WTC11 (cell line): ENCODE measurements at regions not wholly inside any gene's neighbourhood (a gene's known extent, or its start where the extent isn't known, plus 50 kb on each side); places are given as distances from the start of the nearest gene placed in this dataset.

Experiments
- CBFB ChIP-seq: sonication (generic); formaldehyde crosslinking; IDR thresholded peaks from 2 replicates; pipeline ENCODE4 v1.8.1; 2022; ENCODE audit warnings: mild to moderate bottlenecking, low read depth, missing genetic modification reagents
- ESRRA ChIP-seq: sonication (generic); formaldehyde crosslinking; IDR thresholded peaks from 2 replicates; pipeline ENCODE4 v1.8.1; 2022; ENCODE audit warnings: mild to moderate bottlenecking, missing genetic modification reagents, borderline replicate concordance
- FOXK1 ChIP-seq: sonication (generic); formaldehyde crosslinking; IDR thresholded peaks from 2 replicates; pipeline ENCODE4 v1.8.0; 2022; ENCODE audit warnings: mild to moderate bottlenecking, moderate library complexity, missing genetic modification reagents
- MXD4 ChIP-seq: fragments of 250-450 bp; sonication (Bioruptor Pico); IDR thresholded peaks from 2 replicates; pipeline ENCODE4 v1.8.0; 2021; ENCODE audit warnings: mild to moderate bottlenecking, moderate library complexity, borderline replicate concordance
- TEAD4 ChIP-seq: sonication (generic); formaldehyde crosslinking; IDR thresholded peaks from 2 replicates; pipeline ENCODE4 v1.8.0; 2022; ENCODE audit warnings: mild to moderate bottlenecking, missing genetic modification reagents
- ZNF121 ChIP-seq: sonication (generic); formaldehyde crosslinking; IDR thresholded peaks from 2 replicates; pipeline ENCODE4 v1.8.0; 2023; ENCODE audit warnings: missing genetic modification reagents
- ZNF263 ChIP-seq: sonication (generic); formaldehyde crosslinking; IDR thresholded peaks from 2 replicates; pipeline ENCODE4 v1.8.1; 2022; ENCODE audit warnings: low read depth, mild to moderate bottlenecking, moderate library complexity, missing genetic modification reagents
- TF ChIP-seq, protein P1 (sequence below): fragments of 200-600 bp; IDR thresholded peaks from 2 replicates; pipeline ENCODE4 v1.8.0; 2022; ENCODE audit warnings: antibody characterized with exemption
- TF ChIP-seq, protein P2 (sequence below): sonication (generic); formaldehyde crosslinking; IDR thresholded peaks from 2 replicates; pipeline ENCODE4 v1.8.0; 2022; ENCODE audit warnings: missing genetic modification reagents
- TF ChIP-seq, protein P3 (sequence below): sonication (generic); formaldehyde crosslinking; IDR thresholded peaks from 2 replicates; pipeline ENCODE4 v1.8.0; 2022; ENCODE audit warnings: mild to moderate bottlenecking, missing genetic modification reagents
- TF ChIP-seq, protein P4 (sequence below): sonication (generic); formaldehyde crosslinking; IDR thresholded peaks from 2 replicates; pipeline ENCODE4 v1.8.0; 2022; ENCODE audit warnings: mild to moderate bottlenecking, missing genetic modification reagents
- TF ChIP-seq, protein P5 (sequence below): sonication (generic); formaldehyde crosslinking; IDR thresholded peaks from 2 replicates; pipeline ENCODE4 v1.8.1; 2023; ENCODE audit warnings: mild to moderate bottlenecking, moderate library complexity, missing genetic modification reagents
- TF ChIP-seq, protein P6 (sequence below): sonication (generic); formaldehyde crosslinking; IDR thresholded peaks from 2 replicates; pipeline ENCODE4 v1.8.0; 2022; ENCODE audit warnings: mild to moderate bottlenecking, missing genetic modification reagents

DNA sequence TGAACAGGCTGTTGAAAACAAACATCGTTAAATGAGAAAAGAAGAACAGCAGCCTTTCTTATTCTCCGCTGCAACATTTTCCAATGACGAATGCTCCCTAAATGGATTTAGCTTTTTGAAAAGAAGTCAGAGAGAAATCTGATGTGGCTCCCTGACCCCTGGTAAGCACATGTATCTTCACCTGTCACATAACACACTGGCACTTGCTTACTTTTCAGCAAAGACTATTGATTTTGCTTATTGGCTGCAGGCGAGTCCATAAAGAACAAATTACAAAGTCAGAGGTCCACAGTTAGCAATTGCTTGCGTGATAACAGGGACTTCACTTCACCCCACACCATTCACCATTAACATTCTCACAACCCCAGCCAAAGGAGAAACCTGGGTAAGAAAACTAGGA is 362.8 kb downstream of the GPATCH2 start:
- TF ChIP-seq, protein P1, sequence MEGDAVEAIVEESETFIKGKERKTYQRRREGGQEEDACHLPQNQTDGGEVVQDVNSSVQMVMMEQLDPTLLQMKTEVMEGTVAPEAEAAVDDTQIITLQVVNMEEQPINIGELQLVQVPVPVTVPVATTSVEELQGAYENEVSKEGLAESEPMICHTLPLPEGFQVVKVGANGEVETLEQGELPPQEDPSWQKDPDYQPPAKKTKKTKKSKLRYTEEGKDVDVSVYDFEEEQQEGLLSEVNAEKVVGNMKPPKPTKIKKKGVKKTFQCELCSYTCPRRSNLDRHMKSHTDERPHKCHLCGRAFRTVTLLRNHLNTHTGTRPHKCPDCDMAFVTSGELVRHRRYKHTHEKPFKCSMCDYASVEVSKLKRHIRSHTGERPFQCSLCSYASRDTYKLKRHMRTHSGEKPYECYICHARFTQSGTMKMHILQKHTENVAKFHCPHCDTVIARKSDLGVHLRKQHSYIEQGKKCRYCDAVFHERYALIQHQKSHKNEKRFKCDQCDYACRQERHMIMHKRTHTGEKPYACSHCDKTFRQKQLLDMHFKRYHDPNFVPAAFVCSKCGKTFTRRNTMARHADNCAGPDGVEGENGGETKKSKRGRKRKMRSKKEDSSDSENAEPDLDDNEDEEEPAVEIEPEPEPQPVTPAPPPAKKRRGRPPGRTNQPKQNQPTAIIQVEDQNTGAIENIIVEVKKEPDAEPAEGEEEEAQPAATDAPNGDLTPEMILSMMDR = no peak
- TF ChIP-seq, protein P2, sequence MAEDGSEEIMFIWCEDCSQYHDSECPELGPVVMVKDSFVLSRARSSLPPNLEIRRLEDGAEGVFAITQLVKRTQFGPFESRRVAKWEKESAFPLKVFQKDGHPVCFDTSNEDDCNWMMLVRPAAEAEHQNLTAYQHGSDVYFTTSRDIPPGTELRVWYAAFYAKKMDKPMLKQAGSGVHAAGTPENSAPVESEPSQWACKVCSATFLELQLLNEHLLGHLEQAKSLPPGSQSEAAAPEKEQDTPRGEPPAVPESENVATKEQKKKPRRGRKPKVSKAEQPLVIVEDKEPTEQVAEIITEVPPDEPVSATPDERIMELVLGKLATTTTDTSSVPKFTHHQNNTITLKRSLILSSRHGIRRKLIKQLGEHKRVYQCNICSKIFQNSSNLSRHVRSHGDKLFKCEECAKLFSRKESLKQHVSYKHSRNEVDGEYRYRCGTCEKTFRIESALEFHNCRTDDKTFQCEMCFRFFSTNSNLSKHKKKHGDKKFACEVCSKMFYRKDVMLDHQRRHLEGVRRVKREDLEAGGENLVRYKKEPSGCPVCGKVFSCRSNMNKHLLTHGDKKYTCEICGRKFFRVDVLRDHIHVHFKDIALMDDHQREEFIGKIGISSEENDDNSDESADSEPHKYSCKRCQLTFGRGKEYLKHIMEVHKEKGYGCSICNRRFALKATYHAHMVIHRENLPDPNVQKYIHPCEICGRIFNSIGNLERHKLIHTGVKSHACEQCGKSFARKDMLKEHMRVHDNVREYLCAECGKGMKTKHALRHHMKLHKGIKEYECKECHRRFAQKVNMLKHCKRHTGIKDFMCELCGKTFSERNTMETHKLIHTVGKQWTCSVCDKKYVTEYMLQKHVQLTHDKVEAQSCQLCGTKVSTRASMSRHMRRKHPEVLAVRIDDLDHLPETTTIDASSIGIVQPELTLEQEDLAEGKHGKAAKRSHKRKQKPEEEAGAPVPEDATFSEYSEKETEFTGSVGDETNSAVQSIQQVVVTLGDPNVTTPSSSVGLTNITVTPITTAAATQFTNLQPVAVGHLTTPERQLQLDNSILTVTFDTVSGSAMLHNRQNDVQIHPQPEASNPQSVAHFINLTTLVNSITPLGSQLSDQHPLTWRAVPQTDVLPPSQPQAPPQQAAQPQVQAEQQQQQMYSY (CRISPR knock-in tag) = no peak
- TF ChIP-seq MXD4 (CRISPR knock-in tag) (no peak), ESRRA (CRISPR knock-in tag) (no peak), CBFB (CRISPR knock-in tag) (no peak), ZNF263 (CRISPR knock-in tag) (no peak), TEAD4 (CRISPR knock-in tag) (no peak), ZNF121 (CRISPR knock-in tag) (no peak), FOXK1 (CRISPR knock-in tag) (no peak)
- TF ChIP-seq, protein P3, sequence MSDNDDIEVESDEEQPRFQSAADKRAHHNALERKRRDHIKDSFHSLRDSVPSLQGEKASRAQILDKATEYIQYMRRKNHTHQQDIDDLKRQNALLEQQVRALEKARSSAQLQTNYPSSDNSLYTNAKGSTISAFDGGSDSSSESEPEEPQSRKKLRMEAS (CRISPR knock-in tag) = no peak
- TF ChIP-seq, protein P4, sequence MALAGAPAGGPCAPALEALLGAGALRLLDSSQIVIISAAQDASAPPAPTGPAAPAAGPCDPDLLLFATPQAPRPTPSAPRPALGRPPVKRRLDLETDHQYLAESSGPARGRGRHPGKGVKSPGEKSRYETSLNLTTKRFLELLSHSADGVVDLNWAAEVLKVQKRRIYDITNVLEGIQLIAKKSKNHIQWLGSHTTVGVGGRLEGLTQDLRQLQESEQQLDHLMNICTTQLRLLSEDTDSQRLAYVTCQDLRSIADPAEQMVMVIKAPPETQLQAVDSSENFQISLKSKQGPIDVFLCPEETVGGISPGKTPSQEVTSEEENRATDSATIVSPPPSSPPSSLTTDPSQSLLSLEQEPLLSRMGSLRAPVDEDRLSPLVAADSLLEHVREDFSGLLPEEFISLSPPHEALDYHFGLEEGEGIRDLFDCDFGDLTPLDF = no peak
- TF ChIP-seq, protein P5, sequence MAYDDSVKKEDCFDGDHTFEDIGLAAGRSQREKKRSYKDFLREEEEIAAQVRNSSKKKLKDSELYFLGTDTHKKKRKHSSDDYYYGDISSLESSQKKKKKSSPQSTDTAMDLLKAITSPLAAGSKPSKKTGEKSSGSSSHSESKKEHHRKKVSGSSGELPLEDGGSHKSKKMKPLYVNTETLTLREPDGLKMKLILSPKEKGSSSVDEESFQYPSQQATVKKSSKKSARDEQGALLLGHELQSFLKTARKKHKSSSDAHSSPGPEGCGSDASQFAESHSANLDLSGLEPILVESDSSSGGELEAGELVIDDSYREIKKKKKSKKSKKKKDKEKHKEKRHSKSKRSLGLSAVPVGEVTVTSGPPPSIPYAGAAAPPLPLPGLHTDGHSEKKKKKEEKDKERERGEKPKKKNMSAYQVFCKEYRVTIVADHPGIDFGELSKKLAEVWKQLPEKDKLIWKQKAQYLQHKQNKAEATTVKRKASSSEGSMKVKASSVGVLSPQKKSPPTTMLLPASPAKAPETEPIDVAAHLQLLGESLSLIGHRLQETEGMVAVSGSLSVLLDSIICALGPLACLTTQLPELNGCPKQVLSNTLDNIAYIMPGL (CRISPR knock-in tag) = no peak
- TF ChIP-seq, protein P6, sequence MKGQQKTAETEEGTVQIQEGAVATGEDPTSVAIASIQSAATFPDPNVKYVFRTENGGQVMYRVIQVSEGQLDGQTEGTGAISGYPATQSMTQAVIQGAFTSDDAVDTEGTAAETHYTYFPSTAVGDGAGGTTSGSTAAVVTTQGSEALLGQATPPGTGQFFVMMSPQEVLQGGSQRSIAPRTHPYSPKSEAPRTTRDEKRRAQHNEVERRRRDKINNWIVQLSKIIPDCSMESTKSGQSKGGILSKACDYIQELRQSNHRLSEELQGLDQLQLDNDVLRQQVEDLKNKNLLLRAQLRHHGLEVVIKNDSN (CRISPR knock-in tag) = no peak
